PFSK-1 (cell line): ENCODE measurements at regions not wholly inside any gene's neighbourhood (a gene's known extent, or its start where the extent isn't known, plus 50 kb on each side); places are given as distances from the start of the nearest gene placed in this dataset.

ENCODE experiments used
- FOXP2 ChIP-seq: optimal IDR thresholded peaks from 2 replicates; pipeline ENCODE3; 2011; ENCODE audit warnings: borderline replicate concordance, control low read depth, inconsistent platforms; ENCODE audit not compliant: insufficient read depth; ENCODE audit errors: extremely low read length, extremely low read depth
- POLR2AphosphoS5 ChIP-seq: IDR thresholded peaks from 2 replicates; pipeline ENCODE4 v1.6.1; 2012; ENCODE audit warnings: low read depth, mild to moderate bottlenecking, control low read depth, low read length, moderate library complexity
- SIN3A ChIP-seq: IDR thresholded peaks from 2 replicates; pipeline ENCODE4 v1.6.1; 2012; ENCODE audit warnings: mild to moderate bottlenecking, low read length, moderate library complexity, borderline replicate concordance; ENCODE audit not compliant: insufficient read depth
- TAF1 ChIP-seq: IDR thresholded peaks from 2 replicates; pipeline ENCODE4 v1.6.1; 2012; ENCODE audit warnings: low read length, control low read depth, borderline replicate concordance; ENCODE audit not compliant: insufficient read depth
- TF ChIP-seq, protein P1 (sequence below), 2 experiments: IDR thresholded peaks; 2 replicates each; pipeline versions ENCODE4 v1.6.1 to v1.8.0; 2011 to 2012; ENCODE audit warnings: low read depth in 2 of 2, low read length in 2 of 2, control low read depth in 1 of 2, inconsistent platforms in 1 of 2, mild to moderate bottlenecking in 1 of 2, moderate library complexity in 1 of 2; ENCODE audit not compliant: insufficient read depth in 1 of 2

DNA sequence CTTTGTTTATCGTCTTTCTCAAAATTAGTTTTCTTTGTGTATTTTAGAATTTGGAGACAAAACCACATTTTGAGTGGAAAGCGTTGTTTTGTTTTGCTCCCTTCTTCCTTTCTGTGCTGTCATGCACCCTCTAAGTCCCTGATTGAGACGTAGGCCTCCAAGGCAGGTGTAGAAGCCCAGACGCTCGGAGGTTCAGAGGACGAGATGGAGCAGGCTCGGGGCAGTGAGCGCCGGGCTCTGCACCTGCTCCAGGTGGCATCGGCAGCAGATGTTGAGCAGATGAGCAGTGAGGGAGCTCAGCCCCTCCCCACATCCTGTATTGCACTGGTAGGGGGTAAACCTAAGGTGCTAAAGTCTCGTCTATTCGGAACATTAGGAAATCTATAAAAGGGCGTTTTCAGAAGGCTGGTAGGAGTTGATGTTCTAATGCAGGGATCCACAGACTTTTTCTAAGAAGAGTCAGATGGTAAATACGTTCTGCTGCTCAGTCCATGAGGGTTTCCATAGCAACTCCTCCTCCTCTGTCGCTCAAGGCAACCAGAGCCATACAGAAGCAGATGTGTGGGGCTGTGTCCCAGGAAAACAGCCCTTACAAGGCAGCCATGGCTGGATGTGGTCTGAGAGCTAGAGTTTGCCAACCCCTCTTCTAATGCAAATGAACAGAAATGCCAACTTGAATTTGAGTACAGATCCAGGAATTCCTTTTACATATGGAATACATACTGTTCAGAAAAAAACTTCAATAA lies 724.2 kb downstream of the BRD1 start:
- TF ChIP-seq FOXP2 = no peak
- no peak for TF ChIP-seq POLR2AphosphoS5
- TF ChIP-seq SIN3A = no peak
- TF ChIP-seq TAF1 = no peak
- TF ChIP-seq, protein P1, sequence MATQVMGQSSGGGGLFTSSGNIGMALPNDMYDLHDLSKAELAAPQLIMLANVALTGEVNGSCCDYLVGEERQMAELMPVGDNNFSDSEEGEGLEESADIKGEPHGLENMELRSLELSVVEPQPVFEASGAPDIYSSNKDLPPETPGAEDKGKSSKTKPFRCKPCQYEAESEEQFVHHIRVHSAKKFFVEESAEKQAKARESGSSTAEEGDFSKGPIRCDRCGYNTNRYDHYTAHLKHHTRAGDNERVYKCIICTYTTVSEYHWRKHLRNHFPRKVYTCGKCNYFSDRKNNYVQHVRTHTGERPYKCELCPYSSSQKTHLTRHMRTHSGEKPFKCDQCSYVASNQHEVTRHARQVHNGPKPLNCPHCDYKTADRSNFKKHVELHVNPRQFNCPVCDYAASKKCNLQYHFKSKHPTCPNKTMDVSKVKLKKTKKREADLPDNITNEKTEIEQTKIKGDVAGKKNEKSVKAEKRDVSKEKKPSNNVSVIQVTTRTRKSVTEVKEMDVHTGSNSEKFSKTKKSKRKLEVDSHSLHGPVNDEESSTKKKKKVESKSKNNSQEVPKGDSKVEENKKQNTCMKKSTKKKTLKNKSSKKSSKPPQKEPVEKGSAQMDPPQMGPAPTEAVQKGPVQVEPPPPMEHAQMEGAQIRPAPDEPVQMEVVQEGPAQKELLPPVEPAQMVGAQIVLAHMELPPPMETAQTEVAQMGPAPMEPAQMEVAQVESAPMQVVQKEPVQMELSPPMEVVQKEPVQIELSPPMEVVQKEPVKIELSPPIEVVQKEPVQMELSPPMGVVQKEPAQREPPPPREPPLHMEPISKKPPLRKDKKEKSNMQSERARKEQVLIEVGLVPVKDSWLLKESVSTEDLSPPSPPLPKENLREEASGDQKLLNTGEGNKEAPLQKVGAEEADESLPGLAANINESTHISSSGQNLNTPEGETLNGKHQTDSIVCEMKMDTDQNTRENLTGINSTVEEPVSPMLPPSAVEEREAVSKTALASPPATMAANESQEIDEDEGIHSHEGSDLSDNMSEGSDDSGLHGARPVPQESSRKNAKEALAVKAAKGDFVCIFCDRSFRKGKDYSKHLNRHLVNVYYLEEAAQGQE (IDR thresholded peaks at IDR 0.05; ENCODE audit: insufficient read depth in 1 of 2, low read depth in 2 of 2, low read length in 2 of 2) = no peak

DNA sequence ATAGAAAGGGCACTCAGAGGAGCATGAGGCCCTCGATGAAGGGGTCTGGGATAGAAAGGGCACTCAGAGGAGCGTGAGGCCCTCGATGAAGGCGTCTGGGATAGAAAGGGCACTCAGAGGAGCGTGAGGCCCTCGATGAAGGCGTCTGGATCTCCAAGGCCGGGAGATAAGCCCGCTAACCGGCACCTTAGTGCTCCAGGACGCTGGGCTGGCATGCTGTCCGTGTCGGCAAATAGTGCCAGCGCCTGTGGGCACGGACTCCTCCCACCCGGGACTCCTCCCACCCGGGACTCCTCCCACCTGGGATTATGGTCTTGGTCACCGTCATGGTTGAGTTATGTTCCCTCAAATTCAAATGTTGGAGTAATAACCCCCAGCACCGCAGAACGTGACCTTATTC lies 725.3 kb downstream of the BRD1 start:
- TF ChIP-seq SIN3A (no peak), POLR2AphosphoS5 (no peak), TAF1 (no peak), FOXP2 (no peak)
- TF ChIP-seq, protein P1 (IDR thresholded peaks at IDR 0.05; ENCODE audit: insufficient read depth in 1 of 2, low read depth in 2 of 2, low read length in 2 of 2) = no peak

DNA sequence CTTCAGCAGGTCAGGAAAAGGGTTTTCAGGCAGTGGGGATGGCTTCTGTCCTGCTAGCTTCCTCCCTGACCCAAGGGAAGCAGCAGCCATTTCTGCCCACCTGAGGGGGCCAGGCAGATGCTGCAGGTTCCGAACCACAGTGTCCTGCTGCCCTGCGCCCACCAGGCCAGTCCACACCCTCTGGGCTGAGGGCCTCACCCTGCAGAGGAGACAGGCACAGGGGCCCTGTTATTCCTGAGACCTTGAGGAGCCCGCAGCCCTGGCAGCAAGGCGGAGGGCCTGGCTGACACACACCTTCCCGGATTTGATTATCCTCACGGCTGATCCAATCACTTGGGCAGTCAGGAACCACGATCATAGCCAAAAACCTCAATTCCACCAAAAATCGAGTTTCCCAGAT lies 725.8 kb downstream of the BRD1 start:
- TF ChIP-seq TAF1 = no peak
- no peak for TF ChIP-seq POLR2AphosphoS5
- TF ChIP-seq FOXP2 = no peak
- no peak for TF ChIP-seq SIN3A
- TF ChIP-seq, protein P1 (IDR thresholded peaks at IDR 0.05; ENCODE audit: insufficient read depth in 1 of 2, low read depth in 2 of 2, low read length in 2 of 2) = no peak

DNA sequence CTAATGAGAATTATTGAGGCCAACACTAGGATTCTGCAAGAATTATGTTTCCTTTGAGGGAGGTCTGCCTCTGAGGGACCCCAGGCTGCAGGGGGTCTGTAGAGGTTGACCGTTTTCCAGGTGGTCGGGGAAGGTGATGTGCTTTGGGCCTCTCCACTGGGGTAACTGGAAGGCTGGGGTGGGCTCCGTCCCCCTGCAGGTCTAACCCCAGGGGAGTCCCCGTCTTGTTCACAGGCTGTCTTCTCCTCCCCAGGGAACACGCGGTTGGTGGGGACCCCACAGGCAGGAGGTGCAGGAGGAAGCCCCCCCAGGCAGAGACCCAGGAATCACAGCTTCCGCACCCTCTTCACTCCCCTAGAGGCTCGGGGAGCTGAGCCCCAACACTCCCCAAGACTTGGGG lies 726.4 kb downstream of the BRD1 start:
- TF ChIP-seq FOXP2 (no peak), SIN3A (no peak), POLR2AphosphoS5 (no peak), TAF1 (no peak)
- TF ChIP-seq, protein P1 (IDR thresholded peaks at IDR 0.05; ENCODE audit: insufficient read depth in 1 of 2, low read depth in 2 of 2, low read length in 2 of 2) = no peak
